ENCODE measurements at regions not wholly inside any gene's neighbourhood (a gene's known extent, or its start where the extent isn't known, plus 50 kb on each side); places are given as distances from the start of the nearest gene placed in this dataset.
A peak's percentile ranks its signal among the peaks of the same experiment; 100 is the strongest.
"Not testable (repeated sequence)": the region's sequence is repeated elsewhere in the genome, so short reads cannot be mapped to it uniquely, and the experiment has no call there.

- no peak for DNase-seq
Measured at GRCh38 chr5:91315701-91316100, 67.4 kb downstream of the ARRDC3 start.

GRCh38 chr5:91313757-91314673, 69.1 kb downstream of the ARRDC3 start:
- peak; percentile 89 for DNase-seq

- DNase-seq: no peak
Measured at GRCh38 chr5:91312698-91313097, 70.4 kb downstream of the ARRDC3 start.

- DNase-seq: no peak
Measured at GRCh38 chr5:91311697-91312501, 71.2 kb downstream of the ARRDC3 start.

GRCh38 chr5:91311168-91311696, 71.9 kb downstream of the ARRDC3 start:
- DNase-seq: no peak

- not testable (repeated sequence) for DNase-seq
Measured at GRCh38 chr5:91308157-91308556, 75.0 kb downstream of the ARRDC3 start.

- no peak for DNase-seq
Measured at GRCh38 chr5:91307048-91307447, 76.1 kb downstream of the ARRDC3 start.

- DNase-seq: no peak
Measured at GRCh38 chr5:91306497-91306896, 76.6 kb downstream of the ARRDC3 start.

- no peak for DNase-seq
Measured at GRCh38 chr5:91305640-91306039, 77.5 kb downstream of the ARRDC3 start.

GRCh38 chr5:91304015-91304414, 79.1 kb downstream of the ARRDC3 start:
- DNase-seq: not testable (repeated sequence)

GRCh38 chr5:91302958-91303357, 80.2 kb downstream of the ARRDC3 start:
- DNase-seq: no peak

GRCh38 chr5:91302305-91302704, 80.8 kb downstream of the ARRDC3 start:
- no peak for DNase-seq

- no peak for DNase-seq
Measured at GRCh38 chr5:91301106-91301846, 81.8 kb downstream of the ARRDC3 start.

GRCh38 chr5:91297994-91298393, 85.1 kb downstream of the ARRDC3 start:
- no peak for DNase-seq

- no peak for DNase-seq
Measured at GRCh38 chr5:91296674-91297143, 86.4 kb downstream of the ARRDC3 start.

- DNase-seq: not testable (repeated sequence)
Measured at GRCh38 chr5:91296102-91296501, 87.0 kb downstream of the ARRDC3 start.

GRCh38 chr5:91293131-91293530, 90.0 kb downstream of the ARRDC3 start:
- DNase-seq: no peak

- no peak for DNase-seq
Measured at GRCh38 chr5:91291628-91292569, 91.2 kb downstream of the ARRDC3 start.

- no peak for DNase-seq
Measured at GRCh38 chr5:91288118-91288916, 94.8 kb downstream of the ARRDC3 start.

- DNase-seq: not testable (repeated sequence)
Measured at GRCh38 chr5:91285062-91285461, 98.1 kb downstream of the ARRDC3 start.

GRCh38 chr5:91283899-91284298, 99.2 kb downstream of the ARRDC3 start:
- no peak for DNase-seq
